Left ventricle myocardium inferior (tissue), 1 donor: ENCODE measurements at regions not wholly inside any gene's neighbourhood (a gene's known extent, or its start where the extent isn't known, plus 50 kb on each side); places are given as distances from the start of the nearest gene placed in this dataset.

Source experiments
- DNase-seq: peaks from one replicate; pipeline ENCODE4 v3.0.0-alpha.2; 2020
- H3K27ac ChIP-seq: fragments of 200-600 bp; replicated peaks from 2 replicates; pipeline ENCODE4 v1.8.0; 2021
- H3K27me3 ChIP-seq: fragments of 200-600 bp; 2 replicates; pipeline ENCODE4 v1.8.0; 2021; ENCODE audit warnings: low read depth
- H3K36me3 ChIP-seq: fragments of 200-600 bp; 2 replicates; pipeline ENCODE4 v1.8.0; 2021
- H3K4me1 ChIP-seq: fragments of 200-600 bp; 2 replicates; pipeline ENCODE4 v1.8.0; 2021
- H3K4me3 ChIP-seq: fragments of 200-600 bp; 2 replicates; pipeline ENCODE4 v1.8.0; 2021; ENCODE audit warnings: mild to moderate bottlenecking, moderate library complexity
- H3K9me3 ChIP-seq: fragments of 200-600 bp; replicated peaks from 2 replicates; pipeline ENCODE4 v1.8.0; 2021
- CTCF ChIP-seq: fragments of 200-600 bp; IDR thresholded peaks from 2 replicates; pipeline ENCODE4 v1.8.0; 2021; ENCODE audit warnings: antibody characterized with exemption, mild to moderate bottlenecking, borderline replicate concordance
- intact Hi-C: fragments of 100-400 bp; cut with micrococcal nuclease; formaldehyde crosslinking; loops from one replicate; pipeline ENCODE4 v1.11.0; 2022
- donor health status: DM: no; HTN: yes; CAD: no; lungs with severe emphysema.

- Histone ChIP-seq H3K4me1 (no peaks in the 10 kb centered on the region), H3K27me3 (no peaks in the 10 kb centered on the region), H3K9me3 (no peaks in the 10 kb centered on the region), H3K27ac (no peak overlapping the region), H3K4me3 (no peak overlapping the region), H3K36me3 (no peaks in the 10 kb centered on the region)
- TF ChIP-seq CTCF, result no peak
- intact Hi-C loops, result no loop called here
- no peak for DNase-seq
Observed at GRCh38 chr17:63139356-63139755, 173.3 kb downstream of the TANC2 start.

GRCh38 chr17:63140255-63140654 lies 174.2 kb downstream of the TANC2 start:
- TF ChIP-seq CTCF, result no peak
- intact Hi-C loops, result no loop called here
- H3K36me3 ChIP-seq, result no peaks in the 10 kb centered on the region
- no peaks in the 10 kb centered on the region for H3K27me3 ChIP-seq
- H3K9me3 ChIP-seq, result peaks cover under 1% of the 10 kb centered on the region
- DNase-seq, result no peak
- H3K4me1 ChIP-seq, result no peaks in the 10 kb centered on the region
- no peak overlapping the region for H3K27ac ChIP-seq
- H3K4me3 ChIP-seq, result no peak overlapping the region

GRCh38 chr17:63142836-63143235 lies 176.8 kb downstream of the TANC2 start:
- Histone ChIP-seq H3K9me3 (peaks cover 8% of the 10 kb centered on the region), H3K36me3 (no peaks in the 10 kb centered on the region), H3K27me3 (no peaks in the 10 kb centered on the region), H3K4me3 (no peak overlapping the region), H3K27ac (no peak overlapping the region), H3K4me1 (no peaks in the 10 kb centered on the region)
- TF ChIP-seq CTCF, result no peak
- intact Hi-C loops, result no loop called here
- DNase-seq, result no peak

- Histone ChIP-seq H3K4me1 (no peaks in the 10 kb centered on the region), H3K4me3 (no peak overlapping the region), H3K36me3 (no peaks in the 10 kb centered on the region), H3K27me3 (no peaks in the 10 kb centered on the region), H3K9me3 (peaks cover 4% of the 10 kb centered on the region), H3K27ac (no peak overlapping the region)
- intact Hi-C loops, result no loop called here
- DNase-seq, result no peak
- no peak for TF ChIP-seq CTCF
Observed at GRCh38 chr17:63150490-63150889, 184.5 kb downstream of the TANC2 start.

GRCh38 chr17:63150994-63151464 lies 185.0 kb downstream of the TANC2 start:
- no peak for DNase-seq
- Histone ChIP-seq H3K27me3 (no peaks in the 10 kb centered on the region), H3K36me3 (no peaks in the 10 kb centered on the region), H3K4me1 (no peaks in the 10 kb centered on the region), H3K27ac (no peak overlapping the region), H3K4me3 (no peak overlapping the region), H3K9me3 (no peaks in the 10 kb centered on the region)
- intact Hi-C loops, result no loop called here
- no peak for TF ChIP-seq CTCF
